Urinary bladder (tissue), 3 donors: ENCODE measurements at regions not wholly inside any gene's neighbourhood (a gene's known extent, or its start where the extent isn't known, plus 50 kb on each side); places are given as distances from the start of the nearest gene placed in this dataset.

Experiments used
- DNase-seq: peaks from one replicate; pipeline ENCODE4 v3.0.0-alpha.2; 2015; ENCODE audit errors: extremely low spot score
- H3K27ac ChIP-seq: one replicate; pipeline ENCODE4 v1.5.1; 2013; ENCODE audit warnings: low read depth, mild to moderate bottlenecking, moderate library complexity
- H3K36me3 ChIP-seq: one replicate; pipeline ENCODE4 v1.6.1; 2013; ENCODE audit warnings: mild to moderate bottlenecking, moderate library complexity; ENCODE audit not compliant: insufficient read depth
- H3K4me1 ChIP-seq: one replicate; pipeline ENCODE4 v1.6.1; 2013; ENCODE audit warnings: mild to moderate bottlenecking, moderate library complexity; ENCODE audit not compliant: insufficient read depth
- H3K4me3 ChIP-seq: one replicate; pipeline ENCODE4 v1.5.1; 2013; ENCODE audit warnings: low read depth, low read length
- WGBS: extraction: QIAGEN DNeasy Blood & Tissue Kit; methylation state at CpG from one replicate; pipeline ENCODE4 v1.1.7; 2013; 5-methylcytosine and 5-hydroxymethylcytosine counted together
- donor health status: healthy with polysubstance abuse.
- donor health status: healthy.

- Histone ChIP-seq H3K27ac (no peak overlapping the region), H3K4me1 (no peaks in the 10 kb centered on the region), H3K36me3 (no peaks in the 10 kb centered on the region), H3K4me3 (no peak overlapping the region)
- no peak for DNase-seq
- WGBS, result 92% methylated on average over 1 of the region's 1 CpG
Observed at GRCh38 chr7:41592236-41592635, 110.7 kb downstream of the INHBA start.

DNA sequence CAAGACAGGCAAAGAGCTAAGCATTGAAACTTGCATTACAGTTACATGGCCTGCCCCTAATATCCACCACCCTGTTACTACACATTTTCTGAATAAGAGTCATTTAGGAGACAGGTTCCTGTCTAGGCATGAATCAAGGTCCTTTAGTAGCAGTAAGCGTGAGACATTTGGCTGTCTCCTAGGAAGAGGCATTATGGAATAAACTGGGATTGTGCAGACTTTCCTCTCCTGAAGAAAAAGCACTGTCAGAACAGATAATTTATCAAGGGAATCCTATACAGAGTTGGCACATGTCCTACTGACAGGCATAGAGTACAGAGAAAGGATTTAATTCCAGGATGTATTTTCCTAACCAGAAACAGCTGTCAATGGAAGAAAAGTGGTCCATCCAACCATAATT is 111.9 kb downstream of the INHBA start:
- WGBS, result 81% methylated on average over 1 of the region's 1 CpG
- H3K4me1 ChIP-seq, result no peaks in the 10 kb centered on the region
- H3K27ac ChIP-seq, result no peak overlapping the region
- no peak overlapping the region for H3K4me3 ChIP-seq
- DNase-seq, result no peak
- H3K36me3 ChIP-seq, result no peaks in the 10 kb centered on the region

DNA sequence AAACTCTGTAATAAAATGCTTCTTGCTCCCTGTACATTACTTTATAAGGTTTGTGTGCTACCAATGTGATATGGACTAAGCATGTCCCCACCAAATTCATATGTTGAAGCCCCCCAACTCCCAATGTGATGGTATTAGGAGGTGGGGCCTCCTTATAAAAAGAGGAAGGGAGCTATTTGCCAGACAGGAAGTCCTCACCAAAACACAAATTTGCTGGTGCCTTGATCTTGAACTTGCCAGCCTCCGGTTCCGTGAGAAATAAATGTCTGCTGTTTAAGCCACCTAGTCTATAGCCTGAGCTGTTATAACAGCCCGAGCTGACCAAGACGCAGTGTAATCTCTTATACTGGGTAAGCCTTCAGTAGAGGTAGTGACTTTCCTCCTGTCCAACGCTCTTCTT is 114.5 kb downstream of the INHBA start:
- Histone ChIP-seq H3K36me3 (no peaks in the 10 kb centered on the region), H3K4me3 (no peak overlapping the region), H3K27ac (no peak overlapping the region), H3K4me1 (no peaks in the 10 kb centered on the region)
- WGBS, result 93% methylated on average over 5 of the region's 5 CpGs
- DNase-seq, result no peak

DNA sequence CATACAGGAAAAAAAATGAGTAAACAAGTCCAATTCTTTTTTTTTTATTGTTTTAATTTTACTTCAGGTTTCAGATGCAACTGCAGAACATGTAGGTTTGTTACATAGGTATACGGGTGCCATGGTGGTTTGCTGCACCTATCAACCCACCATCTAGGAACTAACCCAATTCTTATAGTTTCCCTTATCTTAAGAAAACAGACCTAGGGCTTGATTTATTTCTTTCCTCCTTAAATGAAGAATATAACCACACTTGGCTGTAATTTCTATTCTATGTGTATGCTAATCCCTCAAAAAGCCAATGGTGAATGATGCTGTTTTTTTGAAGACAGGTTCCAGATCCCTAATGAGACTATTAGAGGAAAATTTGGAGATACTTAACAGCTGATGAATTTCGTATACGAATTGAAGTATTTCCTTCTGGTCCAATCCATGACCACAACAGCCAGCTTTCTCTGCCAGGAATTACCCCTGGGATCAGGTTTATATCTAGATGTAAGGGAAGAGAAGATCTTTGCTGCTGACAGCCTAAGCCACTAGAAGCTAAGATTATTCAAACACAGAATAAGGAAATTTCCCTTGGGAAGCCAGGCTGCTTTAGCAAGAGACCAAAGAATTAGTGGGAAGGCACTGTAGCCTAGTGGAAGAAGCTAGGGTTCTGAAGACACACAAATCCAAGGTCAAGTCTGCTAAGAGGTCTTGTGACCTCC is 115.8 kb downstream of the INHBA start:
- 61% methylated on average over 3 of the region's 3 CpGs for WGBS
- no peaks in the 10 kb centered on the region for H3K36me3 ChIP-seq
- H3K27ac ChIP-seq, result no peak overlapping the region
- no peak for DNase-seq
- H3K4me3 ChIP-seq, result no peak overlapping the region
- no peaks in the 10 kb centered on the region for H3K4me1 ChIP-seq

DNA sequence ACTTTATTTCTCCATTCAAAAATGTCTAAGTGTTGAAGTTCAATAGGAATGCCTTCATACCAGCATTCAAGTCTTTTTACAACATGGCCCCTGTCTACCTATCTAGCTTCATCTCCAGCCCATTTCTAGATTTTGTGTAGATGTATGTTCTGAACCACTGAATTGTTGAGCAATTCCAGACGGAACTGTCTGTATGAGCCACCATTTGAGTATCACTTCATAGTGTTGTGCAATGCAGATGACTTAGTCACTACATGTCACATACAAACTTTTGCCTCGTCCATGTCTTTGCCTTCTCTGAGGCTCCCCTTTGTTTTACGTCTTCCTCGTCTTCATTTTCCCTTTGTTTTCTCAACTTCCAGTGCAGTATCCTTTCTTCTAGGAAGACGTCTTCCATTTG is 118.1 kb downstream of the INHBA start:
- Histone ChIP-seq H3K27ac (no peak overlapping the region), H3K4me1 (no peaks in the 10 kb centered on the region), H3K36me3 (no peaks in the 10 kb centered on the region), H3K4me3 (no peak overlapping the region)
- DNase-seq, result no peak
- WGBS, result 88% methylated on average over 5 of the region's 5 CpGs

GRCh38 chr7:41582116-41582515 is 120.8 kb downstream of the INHBA start:
- Histone ChIP-seq H3K27ac (no peak overlapping the region), H3K36me3 (no peaks in the 10 kb centered on the region), H3K4me3 (no peak overlapping the region), H3K4me1 (no peaks in the 10 kb centered on the region)
- WGBS, result 84% methylated on average over 1 of the region's 1 CpG
- no peak for DNase-seq

DNA sequence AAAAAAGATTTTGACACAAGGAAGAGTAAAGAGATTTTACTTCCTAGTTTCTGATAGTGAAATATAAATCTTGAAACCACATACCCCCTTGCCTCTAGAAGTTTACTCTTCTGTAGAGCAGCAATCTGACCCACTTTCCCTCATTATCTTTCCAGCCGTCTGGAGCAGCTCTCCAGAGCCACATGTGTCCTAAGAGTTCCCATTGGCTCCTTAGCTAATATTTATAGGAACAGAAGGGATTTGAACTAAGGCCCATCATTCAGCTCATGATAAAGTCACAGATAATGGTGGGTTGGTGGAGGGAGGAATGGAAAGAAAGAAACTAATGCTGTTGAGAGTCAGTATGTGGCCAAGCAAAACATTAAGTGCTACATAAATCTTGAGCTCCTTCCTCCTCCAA is 121.8 kb downstream of the INHBA start:
- H3K27ac ChIP-seq, result no peak overlapping the region
- no peaks in the 10 kb centered on the region for H3K36me3 ChIP-seq
- DNase-seq, result no peak
- no peak overlapping the region for H3K4me3 ChIP-seq
- WGBS, result 62% methylated on average over 1 of the region's 1 CpG
- no peaks in the 10 kb centered on the region for H3K4me1 ChIP-seq

- no peak overlapping the region for H3K27ac ChIP-seq
- H3K36me3 ChIP-seq, result no peaks in the 10 kb centered on the region
- no peaks in the 10 kb centered on the region for H3K4me1 ChIP-seq
- DNase-seq, result no peak
- H3K4me3 ChIP-seq, result no peak overlapping the region
- WGBS, result 82% methylated on average over 3 of the region's 3 CpGs
Observed at GRCh38 chr7:41579961-41580935, 122.6 kb downstream of the INHBA start.

DNA sequence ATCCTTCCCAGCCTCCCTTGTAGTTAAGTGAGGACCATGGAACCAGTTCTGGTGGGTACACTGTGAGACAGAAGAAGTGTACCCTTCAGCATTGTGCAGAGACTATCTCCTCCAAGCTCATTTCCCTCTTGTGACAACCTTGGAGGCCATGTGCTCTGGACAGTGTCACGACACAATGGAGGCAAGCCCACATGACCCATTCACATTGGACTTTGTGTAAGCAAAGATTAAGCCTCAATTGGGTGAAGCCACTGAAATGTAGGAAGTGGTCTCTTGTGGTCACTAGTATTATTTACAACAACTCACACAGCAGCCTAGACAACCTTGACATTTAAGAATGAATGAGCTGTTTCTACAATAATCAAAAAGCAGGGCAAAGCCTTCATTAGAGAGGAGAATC is 124.2 kb downstream of the INHBA start:
- Histone ChIP-seq H3K27ac (no peak overlapping the region), H3K4me1 (no peaks in the 10 kb centered on the region), H3K36me3 (no peaks in the 10 kb centered on the region), H3K4me3 (no peak overlapping the region)
- no peak for DNase-seq
- 97% methylated on average over 1 of the region's 1 CpG for WGBS

- 94% methylated on average over 3 of the region's 3 CpGs for WGBS
- no peak overlapping the region for H3K4me3 ChIP-seq
- no peak overlapping the region for H3K27ac ChIP-seq
- no peak for DNase-seq
- no peaks in the 10 kb centered on the region for H3K36me3 ChIP-seq
- H3K4me1 ChIP-seq, result no peaks in the 10 kb centered on the region
Observed at GRCh38 chr7:41576166-41576565, 126.7 kb downstream of the INHBA start.

DNA sequence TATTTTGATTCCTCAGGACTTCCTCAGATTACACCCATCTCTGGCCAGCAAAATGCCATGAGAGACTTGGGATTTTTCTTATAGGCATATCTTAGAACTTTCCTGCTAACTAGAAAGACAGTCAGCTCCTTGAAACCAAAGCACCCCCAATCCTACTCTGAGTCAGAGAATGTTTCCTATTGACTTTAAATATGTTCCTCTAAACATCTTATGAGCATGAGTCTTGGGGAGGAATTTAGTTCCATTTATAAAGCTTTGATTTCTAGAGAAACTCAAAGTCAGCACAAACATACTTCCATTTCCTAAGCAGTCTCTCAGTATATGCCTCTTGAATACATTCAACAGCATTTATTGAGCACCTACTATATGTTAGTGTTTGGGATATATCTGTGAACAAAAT is 128.5 kb downstream of the INHBA start:
- Histone ChIP-seq H3K4me1 (no peaks in the 10 kb centered on the region), H3K36me3 (no peaks in the 10 kb centered on the region), H3K4me3 (no peak overlapping the region), H3K27ac (no peak overlapping the region)
- DNase-seq, result no peak

- DNase-seq, result no peak
- Histone ChIP-seq H3K36me3 (no peaks in the 10 kb centered on the region), H3K4me3 (no peak overlapping the region), H3K4me1 (no peaks in the 10 kb centered on the region), H3K27ac (no peak overlapping the region)
- 38% methylated on average over 1 of the region's 1 CpG for WGBS
Observed at GRCh38 chr7:41573862-41574261, 129.0 kb downstream of the INHBA start.

- no peak for DNase-seq
- Histone ChIP-seq H3K4me3 (no peak overlapping the region), H3K27ac (no peak overlapping the region), H3K36me3 (no peaks in the 10 kb centered on the region), H3K4me1 (no peaks in the 10 kb centered on the region)
- WGBS, result 80% methylated on average over 2 of the region's 2 CpGs
Observed at GRCh38 chr7:41573443-41573842, 129.4 kb downstream of the INHBA start.

GRCh38 chr7:41573015-41573414 is 129.9 kb downstream of the INHBA start:
- Histone ChIP-seq H3K4me3 (no peak overlapping the region), H3K27ac (no peak overlapping the region), H3K36me3 (no peaks in the 10 kb centered on the region), H3K4me1 (no peaks in the 10 kb centered on the region)
- no peak for DNase-seq
- WGBS, result 82% methylated on average over 2 of the region's 2 CpGs
